Fibroblast of pulmonary artery (primary cell): ENCODE measurements at regions not wholly inside any gene's neighbourhood (a gene's known extent, or its start where the extent isn't known, plus 50 kb on each side); places are given as distances from the start of the nearest gene placed in this dataset.

ENCODE experiments used
- DNase-seq: peaks from one replicate; pipeline ENCODE4 v3.0.0-alpha.2; 2010; ENCODE audit warnings: low read depth
- H3K4me3 ChIP-seq: replicated peaks from 2 replicates; pipeline ENCODE4 v1.5.1; 2011; ENCODE audit warnings: low read depth, mild to moderate bottlenecking, control low read depth, low read length, moderate library complexity
- CTCF ChIP-seq: IDR thresholded peaks from 2 replicates; pipeline ENCODE4 v1.5.1; 2011; ENCODE audit warnings: mild to moderate bottlenecking, control low read depth, low read length, inconsistent platforms; ENCODE audit errors: missing control alignments

GRCh38 chr2:16003809-16004208 is 63.5 kb downstream of the MYCN start:
- H3K4me3 ChIP-seq = no peak overlapping the region
- DNase-seq = no peak
- TF ChIP-seq CTCF = no peak

- no peak for TF ChIP-seq CTCF
- H3K4me3 ChIP-seq = no peak overlapping the region
- DNase-seq = no peak
Measured at GRCh38 chr2:16003152-16003551, 62.8 kb downstream of the MYCN start.

- TF ChIP-seq CTCF = no peak
- DNase-seq = no peak
- H3K4me3 ChIP-seq = no peak overlapping the region
Measured at GRCh38 chr2:16002575-16002974, 62.2 kb downstream of the MYCN start.

- no peak for TF ChIP-seq CTCF
Measured at GRCh38 chr2:16002144-16002543, 61.8 kb downstream of the MYCN start.

GRCh38 chr2:16000642-16001041 is 60.3 kb downstream of the MYCN start:
- no peak for DNase-seq
- no peak overlapping the region for H3K4me3 ChIP-seq
- TF ChIP-seq CTCF = no peak

More at GRCh38 chr2:16002144-16002543, 61.8 kb downstream of the MYCN start:
- H3K4me3 ChIP-seq = no peak overlapping the region
- DNase-seq = no peak

GRCh38 chr2:15999596-16000469 is 59.5 kb downstream of the MYCN start:
- DNase-seq = no peak
- TF ChIP-seq CTCF = no peak
- H3K4me3 ChIP-seq = no peak overlapping the region

GRCh38 chr2:15997728-15998280 is 57.5 kb downstream of the MYCN start:
- H3K4me3 ChIP-seq = no peak overlapping the region
- no peak for DNase-seq
- no peak for TF ChIP-seq CTCF
